Pulmonary artery endothelial cell (primary cell): ENCODE measurements at regions not wholly inside any gene's neighbourhood (a gene's known extent, or its start where the extent isn't known, plus 50 kb on each side); places are given as distances from the start of the nearest gene placed in this dataset.

Experiments
- DNase-seq: peaks from one replicate; pipeline ENCODE4 v3.0.0-alpha.2; 2011; ENCODE audit warnings: low read depth, low spot score

GRCh38 chr10:32171204-32171603, 115.0 kb upstream of the KIF5B start:
- no peak for DNase-seq

- DNase-seq: no peak
Measured at GRCh38 chr10:32169556-32169955, 113.3 kb upstream of the KIF5B start.

DNA sequence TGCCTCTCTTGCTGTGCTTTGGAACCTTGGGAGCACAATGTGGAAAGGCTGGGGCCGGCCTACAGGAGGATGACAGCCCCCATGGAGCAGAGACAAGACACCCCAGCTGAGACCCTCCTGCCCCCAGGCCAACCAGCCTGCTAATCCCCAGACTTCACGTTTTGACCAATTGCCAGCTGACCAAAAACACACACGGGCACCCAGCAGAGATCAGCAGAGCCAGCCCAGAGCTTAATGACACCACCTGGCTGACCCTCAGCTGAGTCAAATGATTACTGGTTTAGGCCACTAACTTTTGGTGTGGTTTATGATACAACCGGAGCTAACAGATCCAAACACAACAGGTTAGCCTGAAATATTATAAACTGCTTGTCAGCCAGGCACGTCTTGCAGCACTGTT, 111.2 kb upstream of the KIF5B start:
- no peak for DNase-seq

- no peak for DNase-seq
Measured at GRCh38 chr10:32166365-32166764, 110.1 kb upstream of the KIF5B start.

DNA sequence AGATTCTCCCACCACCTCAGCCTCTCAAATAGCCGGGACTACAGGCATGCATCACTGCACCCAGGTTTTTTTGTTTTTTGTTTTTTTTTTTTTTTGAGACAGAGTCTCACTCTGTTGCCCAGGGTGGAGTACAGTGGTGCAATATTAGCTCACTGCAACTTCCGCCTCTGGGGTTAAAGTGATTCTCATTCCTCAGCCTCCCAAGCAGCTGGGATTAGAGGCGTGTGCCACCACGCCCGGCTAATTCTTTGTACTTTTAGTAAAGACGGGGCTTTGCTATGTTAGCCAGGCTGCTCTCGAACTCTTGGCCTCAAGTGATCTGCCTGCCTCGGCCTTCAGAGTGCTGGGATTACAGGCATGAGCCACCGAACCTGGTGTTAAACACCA, 107.5 kb upstream of the KIF5B start:
- DNase-seq: no peak

DNA sequence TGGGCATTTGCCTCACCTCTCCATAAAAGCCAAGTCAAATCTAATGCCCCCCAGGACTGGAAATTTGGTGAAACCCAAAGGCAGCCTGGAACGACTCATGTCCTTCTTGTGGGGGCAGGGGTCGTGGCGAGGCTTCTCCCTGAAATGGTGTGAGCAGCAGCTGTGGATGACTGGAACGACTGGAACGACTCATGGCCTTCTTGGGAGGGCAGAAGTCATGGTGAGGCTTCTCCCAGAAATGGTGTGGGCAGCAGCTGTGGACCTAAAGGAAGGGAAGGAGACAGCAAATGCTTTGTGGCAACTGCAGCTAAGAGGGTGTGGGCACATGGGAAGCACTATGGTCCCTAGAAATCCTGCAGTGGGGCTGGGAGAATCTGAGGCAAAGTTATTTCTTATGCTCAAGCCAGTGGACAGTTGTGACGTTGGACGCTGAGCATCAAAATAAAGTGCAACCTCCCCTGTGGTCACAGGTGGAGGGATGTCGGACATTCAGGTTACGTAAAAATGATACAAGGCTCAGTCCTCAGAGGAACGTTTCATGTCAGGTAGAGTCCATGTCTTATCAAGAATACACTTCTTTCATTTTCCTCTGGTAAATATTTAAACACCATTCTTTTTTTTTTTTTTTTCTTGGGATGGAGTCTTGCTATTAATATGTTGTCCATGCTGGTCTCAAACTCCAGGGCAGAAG, 107.0 kb upstream of the KIF5B start:
- DNase-seq: no peak

- DNase-seq: no peak
Measured at GRCh38 chr10:32161586-32161985, 105.4 kb upstream of the KIF5B start.

GRCh38 chr10:32160864-32161263, 104.6 kb upstream of the KIF5B start:
- DNase-seq: no peak

DNA sequence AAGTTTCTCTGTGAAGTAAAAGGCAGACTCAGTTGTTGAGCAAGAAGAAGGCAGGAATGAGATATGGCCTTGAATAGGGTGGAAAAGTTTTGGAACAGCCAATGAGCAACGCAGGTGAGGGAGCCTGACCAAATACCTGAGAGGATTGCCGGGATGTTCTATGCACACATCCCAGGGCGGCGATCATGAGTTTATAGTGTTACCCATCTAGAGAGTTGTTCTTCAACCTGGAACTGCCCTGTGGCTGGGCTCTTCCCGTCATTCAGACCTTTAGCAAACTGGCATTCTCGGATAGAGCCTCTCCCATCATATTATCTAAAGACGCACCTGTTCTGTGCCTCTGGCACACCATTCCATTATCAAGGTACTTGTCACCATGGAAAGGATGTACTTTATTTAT, 103.0 kb upstream of the KIF5B start:
- no peak for DNase-seq

- no peak for DNase-seq
Measured at GRCh38 chr10:32156031-32156495, 99.8 kb upstream of the KIF5B start.

DNA sequence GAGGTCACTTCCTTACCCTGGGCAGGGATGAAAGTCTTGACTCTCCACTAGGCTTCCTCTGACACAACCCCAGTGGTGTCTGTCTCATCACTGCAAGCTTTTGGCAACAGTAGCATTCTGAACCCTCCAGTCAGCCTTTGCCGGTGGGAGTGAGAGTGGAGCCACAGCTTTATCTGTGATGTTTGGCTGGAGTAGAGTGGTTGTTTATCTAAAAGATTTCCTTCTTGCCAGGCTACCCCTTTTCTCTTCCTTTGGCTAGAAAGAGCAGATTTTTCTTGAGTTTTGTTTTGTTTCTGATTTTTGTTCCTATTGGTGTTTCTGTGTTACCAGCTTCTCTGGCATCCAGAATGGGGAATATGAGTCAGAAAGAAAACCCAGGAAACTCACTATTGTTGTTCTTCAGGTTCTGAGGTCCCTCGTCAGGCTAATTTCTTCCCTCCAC, 98.9 kb upstream of the KIF5B start:
- DNase-seq: no peak

GRCh38 chr10:32153931-32154330, 97.7 kb upstream of the KIF5B start:
- DNase-seq: no peak

DNA sequence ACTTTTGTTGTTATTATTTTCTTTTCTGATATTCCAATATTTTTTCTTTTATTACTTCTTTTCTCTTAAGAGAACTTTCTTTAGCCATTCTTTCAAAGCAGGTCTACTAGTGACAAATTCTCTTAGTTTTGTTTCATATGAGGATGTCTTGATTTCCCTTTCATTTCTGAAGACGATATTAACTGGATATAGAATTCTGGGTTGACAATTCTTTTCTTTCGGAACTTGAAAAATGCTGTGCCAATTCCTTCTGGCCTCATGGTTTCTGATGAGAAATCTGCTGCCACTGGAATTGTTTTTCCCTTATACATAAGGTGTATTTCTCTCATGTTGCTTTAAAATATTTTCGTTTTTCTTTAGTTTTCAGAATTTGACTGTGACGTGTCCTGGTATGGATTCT, 97.0 kb upstream of the KIF5B start:
- DNase-seq: no peak

DNA sequence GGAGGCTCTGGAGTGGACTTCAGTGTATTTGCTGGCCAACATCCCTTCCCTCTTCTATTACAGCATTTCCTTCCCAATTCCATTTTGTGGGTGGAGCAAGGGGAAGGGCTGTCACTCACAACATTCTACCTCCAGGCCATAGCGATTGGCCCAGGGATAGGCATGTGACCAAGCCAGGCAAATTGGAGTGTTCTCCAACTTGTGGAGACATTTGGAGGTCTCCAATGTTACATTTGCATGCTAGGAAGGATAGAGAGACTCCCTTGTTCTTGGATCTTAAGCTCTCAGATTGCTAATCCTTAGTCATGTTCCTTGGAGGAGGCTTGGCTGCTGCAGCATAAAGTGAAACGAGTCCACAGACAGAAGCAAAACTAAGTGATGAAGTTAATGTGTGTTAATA, 95.6 kb upstream of the KIF5B start:
- DNase-seq: no peak

DNA sequence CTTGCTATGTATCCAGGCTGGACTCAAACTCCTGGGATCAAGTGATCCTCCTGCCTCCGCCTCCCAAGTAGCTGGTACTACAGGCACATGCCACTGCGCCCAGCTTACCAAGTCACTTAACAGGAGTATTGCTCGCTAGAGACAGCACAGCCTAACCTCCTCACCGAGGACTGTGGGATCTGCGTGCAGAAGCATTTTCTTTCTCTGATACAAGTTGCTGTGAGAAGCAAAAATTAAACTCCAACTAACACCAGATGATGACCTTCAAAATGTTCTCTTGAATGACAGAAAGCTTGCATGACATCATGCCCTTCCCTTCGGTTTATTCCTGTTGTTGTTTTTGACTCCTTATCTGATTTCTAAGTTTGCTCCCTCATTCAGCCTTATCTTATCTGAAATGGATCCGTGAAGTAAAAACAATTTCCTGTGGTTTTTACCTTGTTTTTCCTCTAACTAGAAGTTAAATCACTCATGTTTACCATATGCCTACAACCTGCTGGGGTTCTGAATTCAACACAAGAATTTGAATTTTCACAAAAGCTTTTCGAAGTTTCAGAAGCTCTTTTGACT, 94.4 kb upstream of the KIF5B start:
- DNase-seq: no peak

- DNase-seq: no peak
Measured at GRCh38 chr10:32149252-32149955, 93.2 kb upstream of the KIF5B start.

GRCh38 chr10:32148864-32149251, 92.6 kb upstream of the KIF5B start:
- no peak for DNase-seq

- DNase-seq: no peak
Measured at GRCh38 chr10:32147730-32148129, 91.5 kb upstream of the KIF5B start.

DNA sequence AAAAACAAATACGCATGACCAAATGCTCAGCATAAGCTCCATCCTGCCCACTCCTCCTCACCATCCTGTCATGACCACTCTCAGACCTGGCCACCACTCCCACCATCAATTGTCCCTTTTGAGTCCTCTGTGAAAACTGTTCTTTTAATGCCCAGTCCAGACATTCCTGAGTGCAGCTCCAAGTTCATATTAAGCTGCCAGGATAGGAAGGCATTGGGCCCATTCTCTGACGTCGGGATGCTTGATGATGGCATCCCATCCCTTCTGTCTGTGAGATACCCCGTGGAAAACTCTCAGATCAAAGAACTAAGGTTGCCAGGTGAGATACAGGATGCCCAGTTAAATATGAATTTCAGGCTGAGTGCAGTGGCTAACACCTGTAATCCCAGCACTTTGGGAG, 89.9 kb upstream of the KIF5B start:
- DNase-seq: no peak

GRCh38 chr10:32144817-32145688, 88.8 kb upstream of the KIF5B start:
- DNase-seq: no peak

- DNase-seq: no peak
Measured at GRCh38 chr10:32143302-32143847, 87.2 kb upstream of the KIF5B start.

GRCh38 chr10:32142646-32143045, 86.4 kb upstream of the KIF5B start:
- DNase-seq: no peak
